ENCODE measurements at regions not wholly inside any gene's neighbourhood (a gene's known extent, or its start where the extent isn't known, plus 50 kb on each side); places are given as distances from the start of the nearest gene placed in this dataset.

DNA sequence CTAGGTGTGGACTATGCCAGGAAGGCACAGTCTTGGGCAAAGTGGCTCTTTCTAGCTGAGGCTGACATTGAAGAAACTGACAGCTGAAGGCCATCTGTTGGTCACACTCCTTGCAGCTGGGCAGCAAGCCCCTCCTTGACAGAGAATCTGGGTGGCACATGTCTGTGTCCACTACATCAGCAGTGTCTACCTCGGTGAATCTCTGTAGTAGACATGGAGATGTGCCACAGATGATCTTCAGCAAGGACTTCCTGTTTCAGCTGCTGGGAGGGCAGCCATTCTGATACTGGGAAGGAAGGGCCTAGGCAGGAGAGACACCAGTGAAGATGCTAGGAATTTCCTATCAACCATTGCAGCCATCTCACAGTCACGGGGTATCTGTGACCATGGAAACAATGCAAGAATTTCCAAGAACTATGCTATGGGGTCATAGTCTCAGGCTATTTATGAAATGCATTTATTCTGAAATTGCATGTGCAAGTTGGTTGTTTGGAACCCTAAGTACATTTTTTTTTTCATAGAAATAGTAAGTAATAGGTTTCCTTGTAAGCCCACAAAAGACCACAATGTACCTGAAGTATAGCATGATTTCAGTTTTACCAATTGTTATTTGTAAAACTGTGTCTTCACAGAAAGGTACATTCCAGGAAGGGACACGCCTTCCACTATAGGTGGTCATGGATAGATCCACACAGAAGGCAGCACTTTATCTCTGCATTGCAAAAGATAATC lies 63.8 kb upstream of the DARS1 start:
- TF ChIP-seq TEAD4 (IDR thresholded peaks at IDR 0.05) (no peak), FOXM1 (IDR thresholded peaks at IDR 0.05; ENCODE audit: borderline replicate concordance, low read depth) (no peak), EP300 (IDR thresholded peaks at IDR 0.05; ENCODE audit: borderline replicate concordance) (no peak), TAF1 (IDR thresholded peaks at IDR 0.05; ENCODE audit: low read depth) (no peak), CREB1 (IDR thresholded peaks at IDR 0.05; ENCODE audit: low read depth) (no peak), REST (IDR thresholded peaks at IDR 0.05; ENCODE audit: low read depth) (no peak), YY1 (IDR thresholded peaks at IDR 0.05; ENCODE audit: low read depth) (no peak), RAD21 (IDR thresholded peaks at IDR 0.05; ENCODE audit: low read depth) (no peak), NFIC (IDR thresholded peaks at IDR 0.05) (no peak), ZBTB7A (IDR thresholded peaks at IDR 0.05; ENCODE audit: low read depth) (no peak), EGR1 (IDR thresholded peaks at IDR 0.05) (no peak), CEBPB (IDR thresholded peaks at IDR 0.05) (no peak), TCF12 (IDR thresholded peaks at IDR 0.05; ENCODE audit: low read depth) (no peak)
- TF ChIP-seq, protein P1, sequence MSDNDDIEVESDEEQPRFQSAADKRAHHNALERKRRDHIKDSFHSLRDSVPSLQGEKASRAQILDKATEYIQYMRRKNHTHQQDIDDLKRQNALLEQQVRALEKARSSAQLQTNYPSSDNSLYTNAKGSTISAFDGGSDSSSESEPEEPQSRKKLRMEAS (IDR thresholded peaks at IDR 0.05): no peak

Measured in Ishikawa (cell line).